HEK293 (cell line): ENCODE measurements at regions not wholly inside any gene's neighbourhood (a gene's known extent, or its start where the extent isn't known, plus 50 kb on each side); places are given as distances from the start of the nearest gene placed in this dataset.

Experiments
- CTCF ChIA-PET: fragments of 350-600 bp; formaldehyde crosslinking; extraction: SDS; loops from one replicate; lab custom pipeline; 2021; ENCODE audit warnings: antibody characterized with exemption; lab: Yijun Ruan, JAX
- POLR2A ChIA-PET: fragments of 300-600 bp; formaldehyde crosslinking; extraction: SDS; loops from one replicate; lab custom pipeline; 2020; ENCODE audit warnings: antibody characterized with exemption, inconsistent platforms; lab: Yijun Ruan, JAX
- H3K27ac ChIP-seq: fragments of 200-500 bp; sonication (Bioruptor generic); 2 replicates; pipeline ENCODE4 v1.5.1; 2014; ENCODE audit warnings: low read depth, low read length, control low read depth, inconsistent platforms; ENCODE audit errors: extremely low read depth
- H3K36me3 ChIP-seq, 2 experiments: fragments of 200-500 bp in 1 of 2; sonication (Bioruptor generic) in 1 of 2; 1 replicate in 1 of 2; 2 replicates in 1 of 2; pipeline ENCODE4 v1.5.1; 2014 to 2017; ENCODE audit warnings: inconsistent platforms in 2 of 2, low read length in 2 of 2; ENCODE audit not compliant: control insufficient read depth in 2 of 2, insufficient read depth in 1 of 2
- H3K4me1 ChIP-seq: fragments of 200-500 bp; sonication (Bioruptor generic); 2 replicates; pipeline ENCODE4 v1.5.1; 2014; ENCODE audit warnings: mild to moderate bottlenecking, low read length, inconsistent platforms; ENCODE audit not compliant: control insufficient read depth, insufficient read depth
- H3K4me3 ChIP-seq: 2 replicates; pipeline ENCODE4 v1.5.1; 2011; ENCODE audit warnings: low read depth, mild to moderate bottlenecking, control low read depth, low read length, moderate library complexity
- H3K9me3 ChIP-seq: fragments of 200-500 bp; sonication (Bioruptor generic); 2 replicates; pipeline ENCODE4 v1.5.1; 2014; ENCODE audit warnings: low read depth, low read length, inconsistent platforms; ENCODE audit not compliant: control insufficient read depth, insufficient read depth
- HOXD13 ChIP-seq: sonication (generic); formaldehyde crosslinking; IDR thresholded peaks from 2 replicates; pipeline ENCODE4 v1.8.0; 2022; ENCODE audit warnings: missing genetic modification reagents, borderline replicate concordance
- KLF16 ChIP-seq: fragments of 450-650 bp; formaldehyde crosslinking; IDR thresholded peaks from 2 replicates; pipeline ENCODE4 v1.5.1; 2017; ENCODE audit warnings: missing biosample characterization, missing genetic modification characterization
- MYNN ChIP-seq: fragments of 450-650 bp; formaldehyde crosslinking; IDR thresholded peaks from 2 replicates; pipeline ENCODE4 v1.5.1; 2016; ENCODE audit warnings: missing biosample characterization, missing genetic modification characterization, borderline replicate concordance
- SCRT1 ChIP-seq: fragments of 450-650 bp; formaldehyde crosslinking; IDR thresholded peaks from 2 replicates; pipeline ENCODE4 v1.5.1; 2016; ENCODE audit warnings: missing biosample characterization, missing genetic modification characterization, borderline replicate concordance
- SP2 ChIP-seq: fragments of 450-650 bp; formaldehyde crosslinking; IDR thresholded peaks from 2 replicates; pipeline ENCODE4 v1.5.1; 2016; ENCODE audit warnings: missing biosample characterization, missing genetic modification characterization
- WT1 ChIP-seq: fragments of 450-650 bp; formaldehyde crosslinking; IDR thresholded peaks from 2 replicates; pipeline ENCODE4 v1.5.1; 2016; ENCODE audit warnings: missing biosample characterization, missing genetic modification characterization
- ZBTB1 ChIP-seq: fragments of 450-650 bp; formaldehyde crosslinking; IDR thresholded peaks from 2 replicates; pipeline ENCODE4 v1.5.1; 2016; ENCODE audit warnings: missing biosample characterization, missing genetic modification characterization
- ZBTB17 ChIP-seq: fragments of 450-650 bp; formaldehyde crosslinking; IDR thresholded peaks from 2 replicates; pipeline ENCODE4 v1.5.1; 2016; ENCODE audit warnings: missing biosample characterization, missing genetic modification characterization
- ZNF10 ChIP-seq: fragments of 450-650 bp; formaldehyde crosslinking; IDR thresholded peaks from 2 replicates; pipeline ENCODE4 v1.5.1; 2017; ENCODE audit warnings: missing biosample characterization, missing genetic modification characterization
- ZNF112 ChIP-seq: fragments of 450-650 bp; formaldehyde crosslinking; IDR thresholded peaks from 2 replicates; pipeline ENCODE4 v1.5.0; 2017; ENCODE audit warnings: missing biosample characterization, missing genetic modification characterization
- ZNF16 ChIP-seq: fragments of 450-650 bp; formaldehyde crosslinking; IDR thresholded peaks from 2 replicates; pipeline ENCODE4 v1.5.1; 2016; ENCODE audit warnings: low read depth, missing biosample characterization, missing genetic modification characterization
- ZNF248 ChIP-seq: fragments of 450-650 bp; formaldehyde crosslinking; IDR thresholded peaks from 2 replicates; pipeline ENCODE4 v1.5.1; 2017; ENCODE audit warnings: missing biosample characterization, missing genetic modification characterization
- ZNF335 ChIP-seq: fragments of 450-650 bp; formaldehyde crosslinking; conservative IDR thresholded peaks from 2 replicates; pipeline ENCODE4 v1.5.1; 2016; ENCODE audit warnings: missing biosample characterization, missing genetic modification characterization
- ZNF354C ChIP-seq: fragments of 450-650 bp; formaldehyde crosslinking; IDR thresholded peaks from 2 replicates; pipeline ENCODE4 v1.5.1; 2016; ENCODE audit warnings: missing biosample characterization, missing genetic modification characterization, low read depth, borderline replicate concordance
- ZNF366 ChIP-seq: fragments of 450-650 bp; formaldehyde crosslinking; conservative IDR thresholded peaks from 2 replicates; pipeline ENCODE4 v1.5.1; 2016; ENCODE audit warnings: missing biosample characterization, missing genetic modification characterization
- ZNF423 ChIP-seq: fragments of 450-650 bp; formaldehyde crosslinking; IDR thresholded peaks from 2 replicates; pipeline ENCODE4 v1.5.1; 2016; ENCODE audit warnings: missing biosample characterization, missing genetic modification characterization
- ZNF560 ChIP-seq: fragments of 450-650 bp; formaldehyde crosslinking; IDR thresholded peaks from 2 replicates; pipeline ENCODE4 v1.5.1; 2017; ENCODE audit warnings: missing biosample characterization, missing genetic modification characterization, borderline replicate concordance
- ZNF596 ChIP-seq: fragments of 450-650 bp; IDR thresholded peaks from 2 replicates; pipeline ENCODE4 v1.5.0; 2018; ENCODE audit warnings: missing biosample characterization, mild to moderate bottlenecking, missing genetic modification characterization, moderate library complexity
- ZNF658 ChIP-seq: fragments of 450-650 bp; formaldehyde crosslinking; IDR thresholded peaks from 2 replicates; pipeline ENCODE4; 2016; ENCODE audit warnings: missing biosample characterization, missing genetic modification characterization
- ZNF670 ChIP-seq: fragments of 450-650 bp; formaldehyde crosslinking; IDR thresholded peaks from 2 replicates; pipeline ENCODE4 v1.5.1; 2016; ENCODE audit warnings: missing biosample characterization, missing genetic modification characterization, low read depth
- ZNF704 ChIP-seq: fragments of 450-650 bp; formaldehyde crosslinking; IDR thresholded peaks from 2 replicates; pipeline ENCODE4 v1.5.1; 2016; ENCODE audit warnings: missing biosample characterization, missing genetic modification characterization
- TF ChIP-seq, protein P1 (sequence below): fragments of 450-650 bp; formaldehyde crosslinking; IDR thresholded peaks from 2 replicates; pipeline ENCODE4 v1.5.1; 2016; ENCODE audit warnings: missing biosample characterization, missing genetic modification characterization
- TF ChIP-seq, protein P2 (sequence below): fragments of 450-650 bp; formaldehyde crosslinking; IDR thresholded peaks from 2 replicates; pipeline ENCODE4; 2016; ENCODE audit warnings: missing biosample characterization, missing genetic modification characterization

DNA sequence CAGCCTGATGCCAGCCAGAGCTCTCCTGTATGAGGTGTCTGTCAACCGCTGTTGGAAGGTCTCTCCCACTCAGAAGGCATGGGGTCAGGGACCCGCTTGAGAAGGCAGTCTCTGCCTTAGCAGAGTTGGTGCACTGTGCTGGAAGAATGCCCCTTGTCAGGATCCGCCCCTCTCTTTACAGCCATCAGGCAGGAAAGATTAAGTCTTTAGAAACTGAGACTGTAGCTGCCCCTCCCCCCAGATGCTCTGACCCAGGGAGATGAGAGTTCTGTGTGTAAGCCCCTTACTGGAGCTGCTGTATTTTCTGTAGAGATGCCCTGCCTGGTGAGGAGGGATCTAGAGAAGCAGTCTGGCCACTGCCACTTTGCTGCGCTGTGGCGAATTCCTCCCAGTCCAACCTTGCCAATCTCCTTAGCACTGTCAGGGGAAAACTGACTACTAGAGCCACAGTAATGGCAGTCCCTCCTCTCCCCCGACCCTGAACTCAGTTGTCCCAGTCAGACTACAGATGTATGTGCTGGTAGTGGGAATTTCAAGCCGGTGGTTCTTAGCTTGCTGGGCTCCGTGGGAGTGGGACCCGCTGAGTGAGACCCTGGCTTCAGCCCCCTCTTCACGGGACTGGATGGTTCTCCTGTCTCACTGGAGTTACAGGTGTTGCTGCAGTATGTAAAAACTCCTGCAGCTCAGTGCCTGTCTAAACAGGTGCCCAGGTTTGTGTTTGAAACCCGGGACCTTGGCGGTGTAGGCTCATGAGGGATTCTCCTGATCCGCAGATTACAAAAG, 285.5 kb upstream of the ZWINT start:
- Histone ChIP-seq H3K27ac (no peak overlapping the region), H3K9me3 (no peaks in the 10 kb centered on the region), H3K4me1 (no peaks in the 10 kb centered on the region), H3K4me3 (no peak overlapping the region), H3K36me3 (no peaks in the 10 kb centered on the region)
- ChIA-PET CTCF (no interaction called here), POLR2A (no interaction called here)
- TF ChIP-seq ZNF248 (tag by site-specific recombination) = no peak
- TF ChIP-seq KLF16 (tag by site-specific recombination) = no peak
- no peak for TF ChIP-seq ZNF366 (tag by site-specific recombination)
- no peak for TF ChIP-seq ZBTB1 (tag by site-specific recombination)

DNA sequence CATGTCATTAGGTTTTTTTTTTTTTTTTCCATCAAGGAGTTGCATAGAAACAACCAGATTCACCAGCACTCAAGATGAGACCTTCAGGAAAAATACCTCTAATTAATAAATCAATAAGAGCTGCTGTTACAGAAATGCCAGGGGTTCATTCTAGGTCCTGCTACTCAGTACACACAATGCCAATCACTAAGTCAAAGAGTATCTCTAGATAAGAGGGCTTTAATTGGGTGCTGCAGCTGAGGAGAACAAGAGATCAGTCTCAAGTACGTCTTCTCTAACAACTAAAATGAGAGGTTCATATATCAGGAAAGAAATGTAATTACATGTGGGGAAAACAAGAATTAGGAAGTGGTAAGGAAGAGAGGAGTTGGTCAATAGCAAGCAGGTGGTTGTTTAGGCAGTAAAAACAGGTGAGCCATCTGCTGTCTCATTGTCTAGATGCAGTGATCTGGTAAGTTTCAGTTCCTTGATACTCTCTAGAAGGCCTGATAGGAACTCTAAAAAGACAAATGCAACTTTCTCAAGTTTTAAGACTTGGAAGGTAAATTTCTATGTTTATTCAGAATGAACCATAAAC, 272.9 kb upstream of the ZWINT start:
- Histone ChIP-seq H3K4me1 (no peaks in the 10 kb centered on the region), H3K36me3 (no peaks in the 10 kb centered on the region), H3K27ac (no peak overlapping the region), H3K9me3 (no peaks in the 10 kb centered on the region), H3K4me3 (no peak overlapping the region)
- ChIA-PET POLR2A (no interaction called here), CTCF (no interaction called here)
- TF ChIP-seq ZNF704 (tag by site-specific recombination) (no peak), HOXD13 (CRISPR knock-in tag) (no peak), ZNF10 (tag by site-specific recombination) (no peak), ZNF423 (no peak), ZNF670 (tag by site-specific recombination) (no peak), ZNF658 (tag by site-specific recombination) (no peak), MYNN (tag by site-specific recombination) (no peak), ZBTB17 (tag by site-specific recombination) (no peak), SCRT1 (tag by site-specific recombination) (no peak), WT1 (tag by site-specific recombination) (no peak), ZNF112 (tag by site-specific recombination) (no peak), SP2 (no peak), ZNF16 (tag by site-specific recombination) (no peak), ZNF335 (no peak), ZNF354C (no peak), ZNF596 (tag by site-specific recombination) (no peak), ZNF560 (tag by site-specific recombination) (no peak)
- TF ChIP-seq, protein P1, sequence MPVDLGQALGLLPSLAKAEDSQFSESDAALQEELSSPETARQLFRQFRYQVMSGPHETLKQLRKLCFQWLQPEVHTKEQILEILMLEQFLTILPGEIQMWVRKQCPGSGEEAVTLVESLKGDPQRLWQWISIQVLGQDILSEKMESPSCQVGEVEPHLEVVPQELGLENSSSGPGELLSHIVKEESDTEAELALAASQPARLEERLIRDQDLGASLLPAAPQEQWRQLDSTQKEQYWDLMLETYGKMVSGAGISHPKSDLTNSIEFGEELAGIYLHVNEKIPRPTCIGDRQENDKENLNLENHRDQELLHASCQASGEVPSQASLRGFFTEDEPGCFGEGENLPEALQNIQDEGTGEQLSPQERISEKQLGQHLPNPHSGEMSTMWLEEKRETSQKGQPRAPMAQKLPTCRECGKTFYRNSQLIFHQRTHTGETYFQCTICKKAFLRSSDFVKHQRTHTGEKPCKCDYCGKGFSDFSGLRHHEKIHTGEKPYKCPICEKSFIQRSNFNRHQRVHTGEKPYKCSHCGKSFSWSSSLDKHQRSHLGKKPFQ (tag by site-specific recombination) = no peak
- TF ChIP-seq, protein P2, sequence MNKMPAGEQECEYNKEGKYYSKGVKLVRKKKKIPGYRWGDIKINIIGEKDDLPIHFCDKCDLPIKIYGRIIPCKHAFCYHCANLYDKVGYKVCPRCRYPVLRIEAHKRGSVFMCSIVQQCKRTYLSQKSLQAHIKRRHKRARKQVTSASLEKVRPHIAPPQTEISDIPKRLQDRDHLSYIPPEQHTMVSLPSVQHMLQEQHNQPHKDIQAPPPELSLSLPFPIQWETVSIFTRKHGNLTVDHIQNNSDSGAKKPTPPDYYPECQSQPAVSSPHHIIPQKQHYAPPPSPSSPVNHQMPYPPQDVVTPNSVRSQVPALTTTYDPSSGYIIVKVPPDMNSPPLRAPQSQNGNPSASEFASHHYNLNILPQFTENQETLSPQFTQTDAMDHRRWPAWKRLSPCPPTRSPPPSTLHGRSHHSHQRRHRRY (tag by site-specific recombination) = no peak
